GM12878 (cell line): ENCODE measurements at regions not wholly inside any gene's neighbourhood (a gene's known extent, or its start where the extent isn't known, plus 50 kb on each side); places are given as distances from the start of the nearest gene placed in this dataset.

Experiments
- ATAC-seq: fragments of 200-7000 bp; cut with Tn5 transposase; 3 replicates; pipeline ENCODE4 v1.9.1; 2020; ENCODE audit warnings: mild to moderate bottlenecking, moderate library complexity
- BruUV-seq: library from RNA; stranded (reverse); fragments of 400-500 nt; replicated peaks from 2 replicates; lab custom pipeline; 2021; lab: Mats Ljungman, UMichigan
- CTCF ChIA-PET: fragments of 300-600 bp; sonication (Branson Sonifier 250); formaldehyde crosslinking; extraction: SDS; loops from one replicate; lab custom pipeline; 2021; ENCODE audit warnings: inconsistent platforms; lab: Yijun Ruan, JAX
- POLR2A ChIA-PET: fragments of 350-600 bp; formaldehyde crosslinking; extraction: SDS; loops from one replicate; lab custom pipeline; 2021; ENCODE audit warnings: inconsistent platforms; lab: Charles Lee
- RAD21 ChIA-PET: fragments of 300-600 bp; sonication (Branson Sonifier 250); formaldehyde crosslinking; loops from one replicate; lab custom pipeline; 2023; ENCODE audit warnings: antibody characterized with exemption; ENCODE audit not compliant: unreplicated experiment; lab: Charles Lee
- SMC1A ChIA-PET: fragments of 300-600 bp; sonication (Branson Sonifier 250); formaldehyde crosslinking; loops from one replicate; lab custom pipeline; 2023; ENCODE audit not compliant: unreplicated experiment, uncharacterized antibody; lab: Charles Lee
- DNase-seq: peaks from one replicate; pipeline ENCODE4 v3.0.0-alpha.2; 2011; ENCODE audit warnings: low read depth, low spot score
- FAIRE-seq: peaks from 3 replicates; lab custom pipeline; 2011; peaks lifted over from hg19 to GRCh38; lab: Jason Lieb, UNC
- H2AFZ ChIP-seq: 2 replicates; pipeline ENCODE4 v1.6.0; 2011; ENCODE audit warnings: low read depth, low read length, control low read depth; ENCODE audit not compliant: control insufficient read depth
- H3K27ac ChIP-seq: 2 replicates; pipeline ENCODE4 v1.5.1; 2011; ENCODE audit warnings: control low read depth; ENCODE audit not compliant: control insufficient read depth, insufficient read depth
- H3K27me3 ChIP-seq, 2 experiments: replicated peaks in 1 of 2; 2 replicates each; pipeline versions ENCODE4 v1.6.0 to v1.6.1; 2011; ENCODE audit warnings: low read length in 1 of 2; ENCODE audit not compliant: control insufficient read depth in 2 of 2, insufficient read depth in 2 of 2
- H3K36me3 ChIP-seq, 2 experiments: 2 replicates each; pipeline ENCODE4 v1.5.1; 2011; ENCODE audit warnings: low read length in 1 of 2; ENCODE audit not compliant: control insufficient read depth in 2 of 2, insufficient read depth in 2 of 2
- H3K4me1 ChIP-seq: 2 replicates; pipeline ENCODE4 v1.6.1; 2011; ENCODE audit warnings: mild to moderate bottlenecking, low read length, moderate library complexity, mixed read lengths; ENCODE audit not compliant: control insufficient read depth, insufficient read depth
- H3K4me2 ChIP-seq: 2 replicates; pipeline ENCODE4 v1.6.0; 2011; ENCODE audit warnings: control low read depth; ENCODE audit not compliant: control insufficient read depth, insufficient read depth
- H3K4me3 ChIP-seq: fragments of 200-600 bp; sonication (generic); 2 replicates; pipeline ENCODE4 v1.5.1; 2016
- H3K79me2 ChIP-seq: 2 replicates; pipeline ENCODE4 v1.6.0; 2011; ENCODE audit warnings: low read length; ENCODE audit not compliant: control insufficient read depth, insufficient read depth
- H3K9ac ChIP-seq: 2 replicates; pipeline ENCODE4 v1.8.0; 2011; ENCODE audit warnings: low read length, control low read depth, mixed read lengths; ENCODE audit not compliant: control insufficient read depth, insufficient read depth
- H3K9me3 ChIP-seq: replicated peaks from 3 replicates; pipeline ENCODE4 v1.5.1; 2011; ENCODE audit warnings: mild to moderate bottlenecking, low read length; ENCODE audit not compliant: control insufficient read depth, insufficient read depth
- H4K20me1 ChIP-seq: 2 replicates; pipeline ENCODE4 v1.6.0; 2011; ENCODE audit not compliant: control insufficient read depth, insufficient read depth
- ASH2L ChIP-seq: fragments of 300-600, 200-600 bp; sonication (generic); IDR thresholded peaks from 2 replicates; pipeline ENCODE4 v1.6.1; 2017; ENCODE audit warnings: low read depth, mild to moderate bottlenecking, borderline replicate concordance
- CHD4 ChIP-seq: fragments of 200-600 bp; sonication (generic); IDR thresholded peaks from 2 replicates; pipeline ENCODE4 v1.6.1; 2016; ENCODE audit warnings: mild to moderate bottlenecking
- HDAC2 ChIP-seq: fragments of 200-600 bp; sonication (generic); IDR thresholded peaks from 2 replicates; pipeline ENCODE4 v1.6.1; 2017
- IRF5 ChIP-seq: fragments of 450-650 bp; IDR thresholded peaks from 2 replicates; pipeline ENCODE4 v1.6.1; 2017; ENCODE audit warnings: borderline replicate concordance
- POU2F2 ChIP-seq: IDR thresholded peaks from 3 replicates; pipeline ENCODE4 v1.6.1; 2011; ENCODE audit warnings: low read depth, mild to moderate bottlenecking, low read length, borderline replicate concordance
- SIN3A ChIP-seq: IDR thresholded peaks from 2 replicates; pipeline ENCODE4 v1.6.1; 2012; ENCODE audit warnings: low read depth, low read length, improper control_type of control experiment
- SMARCA5 ChIP-seq: fragments of 450-650 bp; IDR thresholded peaks from 2 replicates; pipeline ENCODE4 v1.6.1; 2017; ENCODE audit warnings: mild to moderate bottlenecking
- ZNF207 ChIP-seq: fragments of 450-650 bp; IDR thresholded peaks from 2 replicates; pipeline ENCODE4 v1.6.1; 2014; ENCODE audit warnings: antibody characterized with exemption, mild to moderate bottlenecking, borderline replicate concordance
- WGBS: methylation state at CpG from one replicate; pipeline ENCODE4 v1.1.6; 2016; ENCODE audit warnings: low lambda C conversion rate; ENCODE audit not compliant: insufficient replicate concordance, insufficient coverage; ENCODE audit errors: missing lambda C conversion rate; 5-methylcytosine and 5-hydroxymethylcytosine counted together
- in situ Hi-C: fragments of 300-500 bp; cut with MboI; formaldehyde crosslinking; loops from 9 replicates; pipeline ENCODE4 v1.14.3; 2018; ENCODE audit warnings: mixed read lengths
- intact Hi-C: fragments of 100-400 bp; cut with micrococcal nuclease; formaldehyde crosslinking; loops from one replicate; pipeline ENCODE4 v1.14.2; 2022; ENCODE audit not compliant: unreplicated experiment
- TF ChIP-seq, protein P1 (sequence below): fragments of 450-650 bp; formaldehyde crosslinking; IDR thresholded peaks from 2 replicates; pipeline ENCODE4 v1.5.0; 2022; ENCODE audit warnings: mild to moderate bottlenecking, missing genetic modification characterization

- Histone ChIP-seq H3K4me3 (no peak overlapping the region), H4K20me1 (no peaks in the 10 kb centered on the region), H2AFZ (no peak overlapping the region), H3K9ac (no peak overlapping the region), H3K36me3 (no peaks in the 10 kb centered on the region)
- FAIRE-seq (no peak), ATAC-seq (no peak), DNase-seq (no peak)
- RAD21 ChIA-PET: no interaction called here
- SMC1A ChIA-PET: interaction anchor here (1.0 kb wide), 1 partner anchor 11 kb away, joined by 3 read pairs; no protein-coding TSS in a partner anchor
- intact Hi-C loops: no loop called here
- TF ChIP-seq SIN3A: no peak
- TF ChIP-seq, protein P1, sequence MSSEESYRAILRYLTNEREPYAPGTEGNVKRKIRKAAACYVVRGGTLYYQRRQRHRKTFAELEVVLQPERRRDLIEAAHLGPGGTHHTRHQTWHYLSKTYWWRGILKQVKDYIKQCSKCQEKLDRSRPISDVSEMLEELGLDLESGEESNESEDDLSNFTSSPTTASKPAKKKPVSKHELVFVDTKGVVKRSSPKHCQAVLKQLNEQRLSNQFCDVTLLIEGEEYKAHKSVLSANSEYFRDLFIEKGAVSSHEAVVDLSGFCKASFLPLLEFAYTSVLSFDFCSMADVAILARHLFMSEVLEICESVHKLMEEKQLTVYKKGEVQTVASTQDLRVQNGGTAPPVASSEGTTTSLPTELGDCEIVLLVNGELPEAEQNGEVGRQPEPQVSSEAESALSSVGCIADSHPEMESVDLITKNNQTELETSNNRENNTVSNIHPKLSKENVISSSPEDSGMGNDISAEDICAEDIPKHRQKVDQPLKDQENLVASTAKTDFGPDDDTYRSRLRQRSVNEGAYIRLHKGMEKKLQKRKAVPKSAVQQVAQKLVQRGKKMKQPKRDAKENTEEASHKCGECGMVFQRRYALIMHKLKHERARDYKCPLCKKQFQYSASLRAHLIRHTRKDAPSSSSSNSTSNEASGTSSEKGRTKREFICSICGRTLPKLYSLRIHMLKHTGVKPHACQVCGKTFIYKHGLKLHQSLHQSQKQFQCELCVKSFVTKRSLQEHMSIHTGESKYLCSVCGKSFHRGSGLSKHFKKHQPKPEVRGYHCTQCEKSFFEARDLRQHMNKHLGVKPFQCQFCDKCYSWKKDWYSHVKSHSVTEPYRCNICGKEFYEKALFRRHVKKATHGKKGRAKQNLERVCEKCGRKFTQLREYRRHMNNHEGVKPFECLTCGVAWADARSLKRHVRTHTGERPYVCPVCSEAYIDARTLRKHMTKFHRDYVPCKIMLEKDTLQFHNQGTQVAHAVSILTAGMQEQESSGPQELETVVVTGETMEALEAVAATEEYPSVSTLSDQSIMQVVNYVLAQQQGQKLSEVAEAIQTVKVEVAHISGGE (CRISPR knock-in tag): no peak
- TF ChIP-seq CHD4: no peak
- no peak for TF ChIP-seq ZNF207
- TF ChIP-seq ASH2L: no peak
- no peak for TF ChIP-seq IRF5
- no peak for TF ChIP-seq POU2F2
- no peak for TF ChIP-seq SMARCA5
- no peak for TF ChIP-seq HDAC2
- TF ChIP-seq, all 136 proteins: peak for 0
- in situ Hi-C loops: no loop called here
- Histone ChIP-seq H3K4me1 (no peaks in the 10 kb centered on the region), H3K79me2 (no peaks in the 10 kb centered on the region), H3K9me3 (no peaks in the 10 kb centered on the region; the same call in 2 of the 3 replicates), H3K4me2 (no peak overlapping the region), H3K27ac (no peak overlapping the region), H3K27me3 (no peaks in the 10 kb centered on the region)
- 4% methylated on average over 7 of the region's 7 CpGs for WGBS
- CTCF ChIA-PET: interaction anchor here (0.6 kb wide), 1 partner anchor 16 kb away, joined by 3 read pairs; no protein-coding TSS in a partner anchor
- POLR2A ChIA-PET: no interaction called here
- BruUV-seq: no TSS peak
Observed at GRCh38 chr21:19781881-19782652, 1216.1 kb upstream of the NCAM2 start.
